ENCODE measurements at regions not wholly inside any gene's neighbourhood (a gene's known extent, or its start where the extent isn't known, plus 50 kb on each side); places are given as distances from the start of the nearest gene placed in this dataset.

DNA sequence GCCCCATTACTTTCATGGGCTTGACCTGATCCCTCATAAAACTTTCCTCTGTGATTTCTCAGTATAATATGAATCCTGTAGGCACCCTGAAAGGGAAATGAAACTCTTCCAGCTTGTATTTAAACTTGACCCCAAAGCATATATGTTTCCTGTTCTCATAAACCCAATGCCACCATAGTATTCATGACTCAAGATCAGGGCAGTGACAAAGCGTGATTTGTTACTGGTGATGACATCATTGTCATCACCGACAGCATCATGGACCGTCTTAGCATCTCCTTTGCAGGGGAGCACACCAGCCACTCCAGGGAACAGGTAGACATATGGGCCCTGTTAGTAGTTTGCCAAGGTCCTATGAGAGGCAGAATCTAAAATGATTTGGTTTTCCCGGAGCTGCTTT lies 741.2 kb downstream of the NR2F2 start:
- Histone ChIP-seq H4K91ac (ENCODE audit: insufficient read depth, low read depth, low read length) (no peak overlapping the region), H3K4me1 (ENCODE audit: control insufficient read depth, insufficient read depth, low read length) (no peaks in the 10 kb centered on the region), H2BK15ac (ENCODE audit: low read depth, low read length) (no peak overlapping the region), H3K4me3 (ENCODE audit: insufficient read depth, low read depth, low read length) (no peak overlapping the region), H4K8ac (ENCODE audit: low read depth in 2 of 2, low read length in 2 of 2) (no peak overlapping the region), H2AFZ (replicated peaks; ENCODE audit: low read length, poor library complexity) (no peak overlapping the region), H2BK5ac (ENCODE audit: low read depth, low read length, poor library complexity, severe bottlenecking) (no peak overlapping the region), H3K9me3 (ENCODE audit: control insufficient read depth, insufficient read depth, low read length) (peaks cover 15% of the 10 kb centered on the region), H3K56ac (ENCODE audit: extremely low read depth, insufficient read depth, low read length) (no peak overlapping the region), H3K4ac (ENCODE audit: low read depth, low read length) (no peak overlapping the region), H4K5ac (ENCODE audit: low read depth, low read length) (no peak overlapping the region), H3K4me2 (ENCODE audit: low read depth, low read length) (no peak overlapping the region), H3K18ac (ENCODE audit: low read depth, low read length) (no peak overlapping the region), H2BK120ac (ENCODE audit: low read depth, low read length) (no peak overlapping the region), H2BK20ac (ENCODE audit: low read depth, low read length) (no peak overlapping the region), H3K14ac (replicated peaks; ENCODE audit: low read depth, low read length) (no peak overlapping the region), H3K27ac (ENCODE audit: insufficient read depth, low read length) (no peak overlapping the region), H3K27me3 (ENCODE audit: control insufficient read depth, insufficient read depth, low read length) (no peaks in the 10 kb centered on the region), H4K20me1 (ENCODE audit: insufficient read depth, low read length) (no peaks in the 10 kb centered on the region), H3K9ac (ENCODE audit: low read depth, low read length) (no peak overlapping the region), H3K79me1 (ENCODE audit: low read depth in 1 of 2, low read length in 2 of 2) (no peaks in the 10 kb centered on the region), H2AK5ac (ENCODE audit: low read depth, low read length) (no peak overlapping the region), H3K36me3 (ENCODE audit: control insufficient read depth, insufficient read depth, low read length) (no peaks in the 10 kb centered on the region), H2AK9ac (replicated peaks; ENCODE audit: low read depth, low read length, poor library complexity) (no peak overlapping the region), H3K23ac (ENCODE audit: low read depth, low read length) (no peak overlapping the region), H3K9me1 (ENCODE audit: insufficient read depth, low read length) (no peaks in the 10 kb centered on the region)
- dilution Hi-C loops (cut with HindIII; ENCODE audit: low sequenced_read_pairs, unreplicated experiment): no loop called here
- TF ChIP-seq RAD21 (IDR thresholded peaks at IDR 0.05; ENCODE audit: low read length) (no peak), RCOR1 (IDR thresholded peaks at IDR 0.05; ENCODE audit: insufficient replicate concordance, low read length) (no peak), NFE2L2 (IDR thresholded peaks at IDR 0.05; ENCODE audit: low read depth, low read length) (no peak), BHLHE40 (IDR thresholded peaks at IDR 0.05; ENCODE audit: low read depth, low read length) (no peak), MXI1 (IDR thresholded peaks at IDR 0.05; ENCODE audit: borderline replicate concordance, low read depth, low read length) (no peak), SMC3 (IDR thresholded peaks at IDR 0.05; ENCODE audit: low read depth, low read length) (no peak), POLR2A (IDR thresholded peaks at IDR 0.05; ENCODE audit: low read depth, low read length) (no peak)
- TF ChIP-seq, protein P1, sequence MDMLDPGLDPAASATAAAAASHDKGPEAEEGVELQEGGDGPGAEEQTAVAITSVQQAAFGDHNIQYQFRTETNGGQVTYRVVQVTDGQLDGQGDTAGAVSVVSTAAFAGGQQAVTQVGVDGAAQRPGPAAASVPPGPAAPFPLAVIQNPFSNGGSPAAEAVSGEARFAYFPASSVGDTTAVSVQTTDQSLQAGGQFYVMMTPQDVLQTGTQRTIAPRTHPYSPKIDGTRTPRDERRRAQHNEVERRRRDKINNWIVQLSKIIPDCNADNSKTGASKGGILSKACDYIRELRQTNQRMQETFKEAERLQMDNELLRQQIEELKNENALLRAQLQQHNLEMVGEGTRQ (IDR thresholded peaks at IDR 0.05; ENCODE audit: low read depth, low read length): no peak
- TF ChIP-seq, protein P2, sequence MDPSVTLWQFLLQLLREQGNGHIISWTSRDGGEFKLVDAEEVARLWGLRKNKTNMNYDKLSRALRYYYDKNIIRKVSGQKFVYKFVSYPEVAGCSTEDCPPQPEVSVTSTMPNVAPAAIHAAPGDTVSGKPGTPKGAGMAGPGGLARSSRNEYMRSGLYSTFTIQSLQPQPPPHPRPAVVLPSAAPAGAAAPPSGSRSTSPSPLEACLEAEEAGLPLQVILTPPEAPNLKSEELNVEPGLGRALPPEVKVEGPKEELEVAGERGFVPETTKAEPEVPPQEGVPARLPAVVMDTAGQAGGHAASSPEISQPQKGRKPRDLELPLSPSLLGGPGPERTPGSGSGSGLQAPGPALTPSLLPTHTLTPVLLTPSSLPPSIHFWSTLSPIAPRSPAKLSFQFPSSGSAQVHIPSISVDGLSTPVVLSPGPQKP (IDR thresholded peaks at IDR 0.05; ENCODE audit: borderline replicate concordance, low read depth, low read length): no peak
- TF ChIP-seq, protein P3, sequence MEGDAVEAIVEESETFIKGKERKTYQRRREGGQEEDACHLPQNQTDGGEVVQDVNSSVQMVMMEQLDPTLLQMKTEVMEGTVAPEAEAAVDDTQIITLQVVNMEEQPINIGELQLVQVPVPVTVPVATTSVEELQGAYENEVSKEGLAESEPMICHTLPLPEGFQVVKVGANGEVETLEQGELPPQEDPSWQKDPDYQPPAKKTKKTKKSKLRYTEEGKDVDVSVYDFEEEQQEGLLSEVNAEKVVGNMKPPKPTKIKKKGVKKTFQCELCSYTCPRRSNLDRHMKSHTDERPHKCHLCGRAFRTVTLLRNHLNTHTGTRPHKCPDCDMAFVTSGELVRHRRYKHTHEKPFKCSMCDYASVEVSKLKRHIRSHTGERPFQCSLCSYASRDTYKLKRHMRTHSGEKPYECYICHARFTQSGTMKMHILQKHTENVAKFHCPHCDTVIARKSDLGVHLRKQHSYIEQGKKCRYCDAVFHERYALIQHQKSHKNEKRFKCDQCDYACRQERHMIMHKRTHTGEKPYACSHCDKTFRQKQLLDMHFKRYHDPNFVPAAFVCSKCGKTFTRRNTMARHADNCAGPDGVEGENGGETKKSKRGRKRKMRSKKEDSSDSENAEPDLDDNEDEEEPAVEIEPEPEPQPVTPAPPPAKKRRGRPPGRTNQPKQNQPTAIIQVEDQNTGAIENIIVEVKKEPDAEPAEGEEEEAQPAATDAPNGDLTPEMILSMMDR (conservative IDR thresholded peaks at IDR 0.05; ENCODE audit: low read depth, low read length): no peak
- POLR2A ChIA-PET (ENCODE audit: unreplicated experiment): no interaction called here
- BruUV-seq (replicated peaks): no TSS peak
- in situ Hi-C loops (cut with MboI; ENCODE audit: low sequenced_read_pairs): no loop called here
- CTCF ChIA-PET: interaction anchor here (0.8 to 1.0 kb wide), 2 partner anchors 12 to 76 kb away, joined by 3 read pairs; no protein-coding TSS in a partner anchor
- WGBS, 2 experiments (ENCODE audit: extremely low coverage in 2 of 2, insufficient read length in 1 of 2): no CpG with 5 or more reads among the region's 4 CpGs
- intact Hi-C loops (cut with micrococcal nuclease): no loop called here
- no peak for DNase-seq
- ATAC-seq (ENCODE audit: low read depth): no peak

Data from IMR-90 (cell line).